Ovary (tissue), 7 donors: ENCODE measurements at regions not wholly inside any gene's neighbourhood (a gene's known extent, or its start where the extent isn't known, plus 50 kb on each side); places are given as distances from the start of the nearest gene placed in this dataset.
A peak's percentile ranks its signal among the peaks of the same experiment; 100 is the strongest.

Experiments used
- DNase-seq, 5 donors: peaks; one replicate each; pipeline ENCODE4 v3.0.0-alpha.2; 2019 to 2020
- H3K27ac ChIP-seq, 2 donors: fragments of 200-600 bp; one replicate each; pipeline versions ENCODE4 v1.5.1 to v1.8.0; 2019 to 2022
- H3K27me3 ChIP-seq: fragments of 200-600 bp; one replicate; pipeline ENCODE4 v1.8.0; 2022
- H3K36me3 ChIP-seq: fragments of 200-600 bp; sonication (generic); one replicate; pipeline ENCODE4 v1.5.1; 2019
- H3K4me1 ChIP-seq: one replicate; pipeline ENCODE4 v1.8.1; 2013; ENCODE audit warnings: mild to moderate bottlenecking, moderate library complexity; ENCODE audit not compliant: insufficient read depth
- H3K4me3 ChIP-seq: fragments of 200-600 bp; sonication (generic); one replicate; pipeline ENCODE4 v1.5.1; 2017
- H3K9me3 ChIP-seq, 2 donors: fragments of 200-600 bp in 1 of 2; sonication (generic) in 1 of 2; one replicate each; pipeline versions ENCODE4 v1.5.1 to v1.8.1; 2013 to 2019; ENCODE audit warnings: mild to moderate bottlenecking in 1 of 2, moderate library complexity in 1 of 2
- EP300 ChIP-seq: sonication (generic); formaldehyde crosslinking; IDR thresholded peaks from one replicate; pipeline ENCODE4 v1.6.1; 2017; ENCODE audit warnings: antibody characterized with exemption
- POLR2A ChIP-seq: fragments of 450-650 bp; IDR thresholded peaks from one replicate; pipeline ENCODE4 v1.6.1; 2017; ENCODE audit warnings: antibody characterized with exemption, mild to moderate bottlenecking, moderate library complexity
- WGBS, 3 donors: extraction: QIAGEN DNeasy Blood & Tissue Kit in 1 of 3; methylation state at CpG; one replicate each; pipeline versions ENCODE4 v1.1.5 to v1.1.7; 2013 to 2017; 5-methylcytosine and 5-hydroxymethylcytosine counted together
- intact Hi-C, 4 donors: fragments of 100-400 bp; cut with DNase I; formaldehyde crosslinking; loops; one replicate each; pipeline versions ENCODE4 v1.11.0 to v1.15.1; 2022 to 2023
- TF ChIP-seq, protein P1 (sequence below), 3 donors: fragments of 450-650 bp in 2 of 3; fragments of 200-600 bp in 1 of 3; IDR thresholded peaks; one replicate each; pipeline versions ENCODE4 v1.5.1 to v1.8.0; 2016 to 2022; ENCODE audit warnings: antibody characterized with exemption in 3 of 3, mild to moderate bottlenecking in 1 of 3
- donor health status: DM: no; HTN: no; CAD: no; lungs with moderate emphysema.
- donor health status: DM: no; HTN: no; CAD: no.
- donor health status: Bipolar disorder and iron deficiency.
- donor health status: DM: no; HTN: no; CAD: no.
- donor health status: DM: yes; HTN: yes; CAD: no.

DNA sequence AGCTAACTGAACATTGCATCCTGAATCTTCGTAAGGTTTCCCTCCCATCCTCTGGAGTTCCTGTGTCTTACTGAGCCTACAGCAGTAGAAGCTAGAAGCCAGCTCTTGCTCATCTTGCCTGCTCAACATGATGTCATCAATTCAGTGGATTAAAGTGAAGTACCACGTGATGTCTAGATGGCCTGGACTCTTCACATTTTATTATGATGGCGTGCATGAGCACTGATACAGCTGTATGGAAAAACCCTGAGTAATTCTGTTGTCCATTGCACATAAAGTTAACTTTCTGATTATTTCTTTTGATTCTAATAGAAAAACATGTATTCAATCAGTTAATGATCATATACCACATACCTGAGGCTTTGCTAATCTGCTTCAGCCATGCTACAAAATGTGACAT is 2387.7 kb upstream of the TENM3 start:
- Histone ChIP-seq H3K27ac (no peak overlapping the region), H3K4me1 (no peaks in the 10 kb centered on the region), H3K9me3 (no peaks in the 10 kb centered on the region), H3K36me3 (no peaks in the 10 kb centered on the region), H3K4me3 (no peak overlapping the region), H3K27me3 (no peaks in the 10 kb centered on the region)
- intact Hi-C loops, result no loop called here
- DNase-seq, result no peak
- TF ChIP-seq EP300, result no peak
- TF ChIP-seq, protein P1, sequence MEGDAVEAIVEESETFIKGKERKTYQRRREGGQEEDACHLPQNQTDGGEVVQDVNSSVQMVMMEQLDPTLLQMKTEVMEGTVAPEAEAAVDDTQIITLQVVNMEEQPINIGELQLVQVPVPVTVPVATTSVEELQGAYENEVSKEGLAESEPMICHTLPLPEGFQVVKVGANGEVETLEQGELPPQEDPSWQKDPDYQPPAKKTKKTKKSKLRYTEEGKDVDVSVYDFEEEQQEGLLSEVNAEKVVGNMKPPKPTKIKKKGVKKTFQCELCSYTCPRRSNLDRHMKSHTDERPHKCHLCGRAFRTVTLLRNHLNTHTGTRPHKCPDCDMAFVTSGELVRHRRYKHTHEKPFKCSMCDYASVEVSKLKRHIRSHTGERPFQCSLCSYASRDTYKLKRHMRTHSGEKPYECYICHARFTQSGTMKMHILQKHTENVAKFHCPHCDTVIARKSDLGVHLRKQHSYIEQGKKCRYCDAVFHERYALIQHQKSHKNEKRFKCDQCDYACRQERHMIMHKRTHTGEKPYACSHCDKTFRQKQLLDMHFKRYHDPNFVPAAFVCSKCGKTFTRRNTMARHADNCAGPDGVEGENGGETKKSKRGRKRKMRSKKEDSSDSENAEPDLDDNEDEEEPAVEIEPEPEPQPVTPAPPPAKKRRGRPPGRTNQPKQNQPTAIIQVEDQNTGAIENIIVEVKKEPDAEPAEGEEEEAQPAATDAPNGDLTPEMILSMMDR (IDR thresholded peaks at IDR 0.05), result no peak
- no peak for TF ChIP-seq POLR2A
- WGBS, 3 donors, result 81 to 83% (median 81%) methylated on average over 3 of the region's 3 CpGs

DNA sequence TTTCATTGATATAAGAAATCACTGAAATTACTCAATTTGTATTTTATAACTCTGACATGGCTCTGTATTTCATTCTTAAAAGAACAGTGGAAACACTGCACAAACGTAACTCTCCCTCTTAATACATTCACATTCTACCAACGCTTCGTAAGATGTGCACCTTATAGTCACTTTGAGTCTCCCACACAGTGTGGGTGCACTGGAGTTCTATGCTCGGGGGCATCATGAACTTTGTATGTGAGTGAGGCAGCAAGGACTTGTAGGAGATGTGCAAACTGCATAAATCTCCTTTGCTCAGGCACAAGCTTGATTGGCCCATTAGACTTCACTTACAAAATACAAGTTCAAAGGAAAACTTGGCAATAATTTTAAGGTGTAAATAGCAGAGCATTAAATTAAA is 2385.0 kb upstream of the TENM3 start:
- 80 to 85% (median 82%) methylated on average over 4 of the region's 4 CpGs for WGBS, 3 donors
- Histone ChIP-seq H3K4me1 (no peaks in the 10 kb centered on the region), H3K27me3 (no peaks in the 10 kb centered on the region), H3K36me3 (no peaks in the 10 kb centered on the region), H3K4me3 (no peak overlapping the region), H3K9me3 (no peaks in the 10 kb centered on the region), H3K27ac (no peak overlapping the region)
- TF ChIP-seq, protein P1 (IDR thresholded peaks at IDR 0.05), result no peak
- TF ChIP-seq EP300 (no peak), POLR2A (no peak)
- no peak for DNase-seq
- intact Hi-C loops, result no loop called here

DNA sequence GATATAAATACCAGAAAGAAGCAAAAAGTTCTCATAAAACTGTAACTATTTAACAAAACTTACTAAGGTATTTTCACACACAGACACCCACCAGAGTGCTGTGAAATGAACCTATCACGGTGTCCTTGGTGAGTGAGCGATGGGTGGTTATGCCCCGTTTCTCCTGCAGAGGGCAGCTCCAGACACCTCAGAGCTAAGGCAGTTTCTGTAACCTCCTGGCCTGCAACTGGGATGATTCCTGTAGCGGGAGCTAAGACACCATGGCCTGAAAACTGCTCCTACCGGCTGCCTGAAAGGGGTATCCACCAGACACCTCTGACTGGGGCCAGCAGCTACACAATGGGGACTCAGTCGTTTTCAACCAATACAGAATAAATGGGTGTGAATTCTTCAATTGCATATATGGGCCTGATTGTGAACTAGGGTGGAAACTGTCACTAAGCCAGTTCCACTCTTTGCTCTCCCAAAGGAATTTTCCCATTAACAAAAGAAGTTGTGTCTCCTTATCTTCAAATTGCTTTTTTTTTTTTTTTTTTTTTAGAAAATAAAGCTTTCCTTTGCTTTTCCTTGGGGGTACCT is 2375.8 kb upstream of the TENM3 start:
- TF ChIP-seq, protein P1 (IDR thresholded peaks at IDR 0.05), result no peak
- TF ChIP-seq EP300 (no peak), POLR2A (no peak)
- DNase-seq, result peak in 2 of 5 donors; percentile 12 to 32
- Histone ChIP-seq H3K9me3 (no peaks in the 10 kb centered on the region), H3K27me3 (no peaks in the 10 kb centered on the region), H3K36me3 (no peaks in the 10 kb centered on the region), H3K27ac (no peak overlapping the region), H3K4me3 (no peak overlapping the region), H3K4me1 (no peaks in the 10 kb centered on the region)
- intact Hi-C loops, result no loop called here
- 26 to 29% (median 29%) methylated on average over 6 of the region's 6 CpGs for WGBS, 3 donors

DNA sequence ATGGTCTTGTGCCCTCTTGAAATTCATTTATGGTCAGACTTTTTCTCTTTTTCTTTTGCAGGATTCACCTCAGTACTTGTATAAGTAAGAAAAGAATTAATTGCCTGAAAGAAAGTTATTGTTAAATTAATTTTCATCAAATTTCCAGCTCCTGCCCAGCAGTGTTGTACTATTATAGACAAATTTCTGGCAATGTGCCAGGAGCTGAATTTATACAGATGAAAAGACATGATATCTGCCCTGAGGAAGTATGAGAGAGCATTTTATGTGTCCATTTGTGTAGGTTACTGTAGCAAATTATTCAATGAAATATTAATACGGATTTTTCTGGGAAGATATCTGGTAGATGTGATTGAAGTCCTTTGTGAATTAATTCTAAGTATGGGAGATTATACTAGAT is 2371.5 kb upstream of the TENM3 start:
- DNase-seq, result no peak
- no peaks in the 10 kb centered on the region for H3K27me3 ChIP-seq
- 77 to 90% (median 90%) methylated on average over 1 of the region's 1 CpG for WGBS, 3 donors
- TF ChIP-seq POLR2A, result no peak
- no peak for TF ChIP-seq EP300
- TF ChIP-seq, protein P1 (IDR thresholded peaks at IDR 0.05), result no peak
- H3K4me3 ChIP-seq, result no peak overlapping the region
- H3K9me3 ChIP-seq, result no peaks in the 10 kb centered on the region
- intact Hi-C loops, result no loop called here
- no peak overlapping the region for H3K27ac ChIP-seq
- no peaks in the 10 kb centered on the region for H3K4me1 ChIP-seq
- no peaks in the 10 kb centered on the region for H3K36me3 ChIP-seq
